Astrocyte of the cerebellum (primary cell): ENCODE measurements at regions not wholly inside any gene's neighbourhood (a gene's known extent, or its start where the extent isn't known, plus 50 kb on each side); places are given as distances from the start of the nearest gene placed in this dataset.

Experiments used
- DNase-seq: peaks from one replicate; pipeline ENCODE4 v3.0.0-alpha.2; 2011; ENCODE audit warnings: low read depth
- H3K4me3 ChIP-seq: 2 replicates; pipeline ENCODE4 v1.5.1; 2011; ENCODE audit warnings: mild to moderate bottlenecking, low read depth, low read length, moderate library complexity
- CTCF ChIP-seq: IDR thresholded peaks from 2 replicates; pipeline ENCODE4 v1.5.1; 2012; ENCODE audit warnings: low read length, low read depth, moderate library complexity, mild to moderate bottlenecking; ENCODE audit errors: missing control alignments
- in situ Hi-C: cut with HindIII; loops from 2 replicates; pipeline ENCODE4 v1.10.0; 2017; ENCODE audit warnings: low sequenced_read_pairs

GRCh38 chr14:104373055-104373854 lies 206.3 kb upstream of the C14orf180 start:
- no peak overlapping the region for H3K4me3 ChIP-seq
- in situ Hi-C loops: no loop called here
- no peak for TF ChIP-seq CTCF
- no peak for DNase-seq

DNA sequence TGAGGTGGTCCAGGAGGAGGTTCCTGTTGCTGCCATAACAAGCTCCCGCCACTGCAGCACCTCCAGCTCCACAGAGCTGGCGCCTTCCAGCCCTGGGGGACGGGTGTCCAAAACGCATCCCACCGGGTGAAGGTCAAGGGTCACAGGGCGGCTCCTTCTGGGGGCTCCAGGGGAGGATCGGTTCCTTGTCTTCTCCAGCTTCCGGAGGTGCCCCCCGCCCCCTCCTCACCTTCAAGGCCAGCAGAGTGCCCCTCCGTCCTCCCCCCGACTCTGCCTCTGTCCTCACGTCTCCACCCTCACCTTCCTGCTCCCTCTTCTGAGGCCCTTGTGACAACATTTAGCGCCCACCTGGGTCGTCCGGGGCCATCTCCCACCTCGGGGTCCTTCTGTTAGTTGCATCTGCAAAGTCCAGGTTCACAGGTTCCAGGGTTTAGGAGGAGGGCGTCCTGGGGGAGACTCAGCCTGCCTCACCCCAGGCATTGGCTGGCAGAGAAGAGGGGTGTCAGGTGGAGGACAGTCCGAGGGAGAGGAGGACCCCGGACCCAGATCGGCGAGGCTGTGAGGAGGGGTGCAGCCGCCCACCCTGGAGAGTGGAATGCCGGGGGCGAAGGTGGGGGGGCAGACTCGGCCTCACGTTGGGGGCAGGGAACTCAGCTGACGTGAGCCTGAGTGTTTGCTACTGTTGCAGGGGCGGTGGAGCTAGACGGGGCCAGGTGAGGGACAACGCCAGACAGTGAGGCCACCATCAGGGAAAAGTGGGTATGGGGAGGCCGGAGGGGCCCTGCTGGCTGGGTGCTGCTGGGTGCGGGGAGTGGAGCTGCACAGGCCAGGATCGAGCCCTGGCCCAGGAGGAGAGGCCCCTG lies 205.5 kb upstream of the C14orf180 start:
- in situ Hi-C loops: no loop called here
- no peak for TF ChIP-seq CTCF
- H3K4me3 ChIP-seq: no peak overlapping the region
- DNase-seq: no peak

DNA sequence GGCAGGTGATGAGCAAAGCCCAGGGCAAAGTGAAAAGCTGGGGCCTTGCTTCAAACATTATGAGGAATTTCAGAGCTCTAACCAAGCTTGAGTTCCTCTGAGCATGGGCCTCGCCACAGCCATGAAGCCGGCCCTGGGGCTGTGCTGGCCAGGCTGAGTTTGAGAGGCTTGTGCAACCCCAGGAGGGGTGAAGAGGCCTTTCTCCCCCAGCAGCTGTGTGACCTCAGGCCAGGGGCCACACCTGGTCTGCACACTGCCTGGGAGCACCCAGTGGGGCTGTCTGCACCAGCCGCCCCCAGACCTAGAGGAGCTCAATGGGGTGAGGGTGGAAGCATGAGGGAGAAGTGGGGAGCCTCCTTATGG lies 204.9 kb upstream of the C14orf180 start:
- TF ChIP-seq CTCF: no peak
- no peak overlapping the region for H3K4me3 ChIP-seq
- no peak for DNase-seq
- in situ Hi-C loops: no loop called here

GRCh38 chr14:104375551-104376201 lies 203.9 kb upstream of the C14orf180 start:
- in situ Hi-C loops: no loop called here
- no peak for DNase-seq
- no peak for TF ChIP-seq CTCF
- H3K4me3 ChIP-seq: no peak overlapping the region

DNA sequence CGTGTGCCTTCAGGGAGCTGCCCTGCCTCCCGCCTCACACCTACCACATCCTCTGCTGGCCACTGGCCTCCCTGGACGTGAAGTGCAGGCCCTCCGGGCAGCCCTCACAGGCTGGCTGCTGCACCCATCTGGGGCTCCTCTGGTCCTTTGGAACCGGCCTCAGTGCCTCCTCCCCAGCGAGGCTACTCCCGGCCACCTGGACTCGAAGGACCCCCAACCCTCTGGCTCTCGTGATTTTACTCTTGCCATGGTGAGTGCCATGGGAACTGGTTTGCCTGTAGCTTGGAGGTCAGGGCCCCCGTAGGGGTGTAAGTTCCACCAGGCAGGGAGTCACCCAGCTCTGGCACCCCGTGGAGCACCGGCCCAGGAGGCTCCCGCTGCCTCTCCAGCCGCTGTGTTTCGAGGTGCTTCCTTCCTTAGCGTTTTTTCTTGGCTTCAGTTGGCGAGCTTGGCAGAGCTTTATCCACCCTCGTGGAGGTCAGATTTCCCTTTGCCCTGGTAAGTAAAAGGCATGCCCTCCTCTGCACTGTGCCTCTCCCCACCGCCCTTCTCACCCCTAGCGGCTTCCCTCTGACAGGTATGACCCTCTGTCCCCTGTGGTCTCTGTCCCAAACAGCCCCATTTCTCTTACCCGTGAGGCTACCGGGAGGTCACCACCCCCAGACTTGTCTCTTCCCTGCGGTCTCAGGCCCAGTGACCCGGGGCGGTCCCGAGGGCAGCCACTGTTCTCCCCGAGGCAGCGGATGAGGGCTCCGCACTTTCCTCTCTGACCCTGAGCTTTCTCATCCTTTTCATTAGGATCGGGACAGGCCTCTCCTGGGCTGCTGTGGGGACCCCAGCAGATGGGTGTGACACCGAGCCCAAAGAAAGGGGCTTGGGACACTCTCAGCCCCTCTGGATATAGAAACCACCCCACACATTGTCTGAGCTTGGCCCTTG lies 203.1 kb upstream of the C14orf180 start:
- in situ Hi-C loops: no loop called here
- H3K4me3 ChIP-seq: no peak overlapping the region
- DNase-seq: no peak
- TF ChIP-seq CTCF: no peak
